C4-2B (cell line): ENCODE measurements at regions not wholly inside any gene's neighbourhood (a gene's known extent, or its start where the extent isn't known, plus 50 kb on each side); places are given as distances from the start of the nearest gene placed in this dataset.

Source experiments
- H3K27ac ChIP-seq: fragments of 450-650 bp; 2 replicates; pipeline ENCODE4 v1.5.1; 2017
- CTCF ChIP-seq: fragments of 450-650 bp; conservative IDR thresholded peaks from 2 replicates; pipeline ENCODE4 v1.5.1; 2017; ENCODE audit warnings: mild to moderate bottlenecking
- ZFX ChIP-seq: fragments of 450-650 bp; IDR thresholded peaks from 2 replicates; pipeline ENCODE4 v1.6.1; 2017

GRCh38 chr12:16756833-16757555 is 151.0 kb upstream of the LMO3 start:
- TF ChIP-seq ZFX (no peak), CTCF (no peak)
- no peak overlapping the region for H3K27ac ChIP-seq

DNA sequence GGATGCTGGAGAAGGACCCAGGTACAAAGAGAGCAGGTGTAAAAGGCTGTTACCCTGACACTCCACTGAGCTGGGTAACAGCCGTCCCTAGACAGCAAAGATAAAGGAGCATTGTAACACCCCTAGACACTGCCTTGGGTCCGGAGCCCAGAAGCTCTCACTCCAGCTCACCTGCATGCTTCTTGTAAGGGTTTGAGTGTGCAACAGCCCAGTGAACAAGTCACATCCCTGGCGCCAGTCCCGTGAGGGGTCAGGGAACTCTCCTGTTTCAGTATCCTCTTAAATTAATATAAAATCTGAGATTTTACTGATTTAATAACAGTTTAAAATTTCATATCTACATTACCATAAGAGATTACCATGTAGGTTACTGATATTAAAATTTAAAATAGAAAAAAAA is 124.8 kb upstream of the LMO3 start:
- H3K27ac ChIP-seq, result no peak overlapping the region
- no peak for TF ChIP-seq CTCF
- no peak for TF ChIP-seq ZFX

- no peak overlapping the region for H3K27ac ChIP-seq
- no peak for TF ChIP-seq ZFX
Observed at GRCh38 chr12:16726879-16727278, 120.9 kb upstream of the LMO3 start.

DNA sequence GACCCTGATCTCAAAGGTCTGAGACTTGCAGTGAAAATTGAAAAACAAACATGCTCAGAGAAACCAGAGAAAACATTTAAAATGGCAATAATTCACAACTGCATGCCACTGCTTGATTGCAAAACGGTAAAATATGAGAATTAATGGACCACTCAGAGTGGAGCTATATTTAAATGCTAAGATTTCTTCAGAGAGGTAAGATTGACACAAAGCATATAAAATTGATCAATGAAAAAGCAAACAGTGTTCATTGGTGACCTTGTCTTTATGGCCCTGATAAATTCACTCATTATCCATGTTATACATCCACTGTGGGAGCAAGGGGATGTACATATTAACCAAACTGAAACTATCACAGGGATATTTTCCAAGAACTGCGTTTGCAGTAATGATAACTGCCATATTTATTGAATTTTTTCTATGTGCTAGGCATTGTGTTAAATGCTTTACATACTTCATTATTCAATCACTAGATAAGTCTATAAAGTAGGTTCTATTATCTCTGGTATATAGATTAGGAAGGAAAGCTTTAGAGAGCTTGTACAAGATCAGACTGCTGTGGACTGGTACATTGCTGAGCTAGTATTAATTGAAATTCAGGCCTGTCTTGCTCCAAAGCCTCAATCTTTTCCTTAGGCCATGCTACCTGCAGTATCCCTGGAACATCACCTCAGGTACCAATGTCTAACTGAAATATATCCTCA is 113.9 kb upstream of the LMO3 start:
- no peak overlapping the region for H3K27ac ChIP-seq
- TF ChIP-seq CTCF (no peak), ZFX (no peak)

DNA sequence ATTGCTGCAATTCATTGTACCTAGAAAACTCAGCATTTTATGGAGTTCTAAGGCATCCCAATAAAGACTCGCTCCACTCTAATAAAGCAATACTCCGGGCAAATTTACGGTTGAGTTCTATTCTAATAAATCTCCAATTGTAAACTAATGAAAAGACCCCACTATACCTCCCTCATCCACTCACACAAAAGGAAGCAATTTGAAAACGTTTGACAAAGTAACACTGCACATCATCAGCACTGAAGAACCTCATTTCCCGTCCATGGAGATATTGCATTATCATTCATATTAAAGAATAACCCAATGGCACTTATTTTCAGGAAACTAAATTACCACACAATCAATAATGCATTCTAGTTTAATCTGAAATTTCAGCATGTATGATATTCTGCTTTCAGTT is 111.0 kb upstream of the LMO3 start:
- no peak overlapping the region for H3K27ac ChIP-seq
- TF ChIP-seq ZFX, result no peak
- no peak for TF ChIP-seq CTCF

DNA sequence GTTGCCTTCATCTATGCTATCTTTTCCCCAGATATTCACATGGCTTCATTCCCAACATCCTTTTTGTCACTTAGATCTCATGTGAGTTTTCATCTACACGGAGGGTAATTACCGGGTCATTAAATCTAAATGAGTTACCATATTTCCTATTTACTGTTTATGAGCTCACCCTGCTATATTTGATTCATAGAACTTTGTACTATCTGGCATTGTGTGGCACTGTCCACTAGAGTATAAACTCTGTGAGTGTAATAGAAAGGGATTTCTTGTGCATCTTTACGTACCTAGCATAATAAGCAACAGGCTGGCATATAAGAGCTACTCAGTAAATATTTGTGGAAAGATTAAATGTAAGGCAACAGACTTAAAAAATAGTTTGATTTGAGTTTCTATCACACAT is 86.1 kb upstream of the LMO3 start:
- TF ChIP-seq CTCF, result no peak
- TF ChIP-seq ZFX, result no peak
- H3K27ac ChIP-seq, result no peak overlapping the region

DNA sequence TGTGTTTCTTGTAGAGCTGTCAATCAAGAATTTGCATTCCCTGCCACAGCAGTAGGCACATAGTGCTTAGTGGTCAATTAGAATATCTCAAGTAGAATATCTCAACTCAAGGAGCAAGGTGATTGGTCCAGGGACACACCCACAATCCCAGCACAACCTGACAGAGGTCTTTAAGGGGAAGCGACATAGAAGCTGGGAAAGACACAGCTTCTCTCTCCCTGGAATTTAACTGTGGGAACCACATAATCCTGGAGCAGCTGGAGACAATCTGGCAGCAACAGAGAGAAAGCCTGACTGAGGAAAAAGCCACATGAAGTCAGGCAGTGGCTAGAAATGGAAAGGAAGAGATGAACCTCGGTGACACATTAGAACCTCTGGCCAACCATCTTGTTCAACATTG is 85.7 kb upstream of the LMO3 start:
- no peak overlapping the region for H3K27ac ChIP-seq
- TF ChIP-seq CTCF (no peak), ZFX (no peak)

DNA sequence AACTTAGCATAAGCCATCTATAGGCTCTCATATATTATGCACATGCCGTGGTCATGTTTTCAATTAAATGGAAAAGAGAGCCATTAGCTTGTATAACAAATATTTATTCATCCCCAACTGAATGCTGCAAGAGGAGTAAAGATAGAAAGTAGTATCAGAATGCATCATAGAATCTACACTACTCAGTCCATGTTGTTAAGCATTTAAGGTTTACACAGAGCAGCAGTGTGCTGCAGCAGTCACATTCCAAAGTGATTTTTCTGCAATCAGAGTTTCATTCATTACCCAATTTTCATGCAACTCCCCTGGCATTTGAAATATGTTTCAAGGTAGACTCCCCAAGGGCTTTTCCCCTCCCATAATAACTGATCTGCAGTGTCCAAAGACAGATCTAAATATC is 82.2 kb upstream of the LMO3 start:
- no peak overlapping the region for H3K27ac ChIP-seq
- no peak for TF ChIP-seq ZFX
- no peak for TF ChIP-seq CTCF
